ENCODE measurements at regions not wholly inside any gene's neighbourhood (a gene's known extent, or its start where the extent isn't known, plus 50 kb on each side); places are given as distances from the start of the nearest gene placed in this dataset.

DNA sequence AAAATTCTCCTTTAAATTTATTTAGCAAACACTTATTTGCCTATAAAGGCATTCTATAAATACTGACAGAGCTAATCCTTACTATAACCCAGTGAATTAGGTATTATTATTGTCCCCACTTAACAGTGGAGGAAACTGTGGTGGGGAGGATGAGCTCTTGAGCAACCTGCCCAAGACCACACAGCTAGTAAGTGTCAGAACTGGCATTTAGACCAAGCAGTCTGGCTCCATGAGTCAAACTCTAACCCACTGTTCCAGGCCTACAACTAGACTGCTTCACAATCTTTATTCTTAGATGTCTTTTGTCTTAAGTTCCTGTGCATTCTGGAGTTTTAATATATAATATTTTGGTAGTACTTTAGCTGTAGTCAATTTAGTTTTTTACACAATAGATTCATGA, 530.8 kb downstream of the BCKDHB start:
- no peak for TF ChIP-seq CHD2 (IDR thresholded peaks at IDR 0.05; ENCODE audit: low read length, partially characterized antibody)
- TF ChIP-seq SMC3 (IDR thresholded peaks at IDR 0.05; ENCODE audit: low read depth, low read length): no peak
- TF ChIP-seq, protein P1, sequence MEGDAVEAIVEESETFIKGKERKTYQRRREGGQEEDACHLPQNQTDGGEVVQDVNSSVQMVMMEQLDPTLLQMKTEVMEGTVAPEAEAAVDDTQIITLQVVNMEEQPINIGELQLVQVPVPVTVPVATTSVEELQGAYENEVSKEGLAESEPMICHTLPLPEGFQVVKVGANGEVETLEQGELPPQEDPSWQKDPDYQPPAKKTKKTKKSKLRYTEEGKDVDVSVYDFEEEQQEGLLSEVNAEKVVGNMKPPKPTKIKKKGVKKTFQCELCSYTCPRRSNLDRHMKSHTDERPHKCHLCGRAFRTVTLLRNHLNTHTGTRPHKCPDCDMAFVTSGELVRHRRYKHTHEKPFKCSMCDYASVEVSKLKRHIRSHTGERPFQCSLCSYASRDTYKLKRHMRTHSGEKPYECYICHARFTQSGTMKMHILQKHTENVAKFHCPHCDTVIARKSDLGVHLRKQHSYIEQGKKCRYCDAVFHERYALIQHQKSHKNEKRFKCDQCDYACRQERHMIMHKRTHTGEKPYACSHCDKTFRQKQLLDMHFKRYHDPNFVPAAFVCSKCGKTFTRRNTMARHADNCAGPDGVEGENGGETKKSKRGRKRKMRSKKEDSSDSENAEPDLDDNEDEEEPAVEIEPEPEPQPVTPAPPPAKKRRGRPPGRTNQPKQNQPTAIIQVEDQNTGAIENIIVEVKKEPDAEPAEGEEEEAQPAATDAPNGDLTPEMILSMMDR (IDR thresholded peaks at IDR 0.05): no peak
- TF ChIP-seq RAD21 (IDR thresholded peaks at IDR 0.05; ENCODE audit: low read length): no peak
- TF ChIP-seq, protein P2, sequence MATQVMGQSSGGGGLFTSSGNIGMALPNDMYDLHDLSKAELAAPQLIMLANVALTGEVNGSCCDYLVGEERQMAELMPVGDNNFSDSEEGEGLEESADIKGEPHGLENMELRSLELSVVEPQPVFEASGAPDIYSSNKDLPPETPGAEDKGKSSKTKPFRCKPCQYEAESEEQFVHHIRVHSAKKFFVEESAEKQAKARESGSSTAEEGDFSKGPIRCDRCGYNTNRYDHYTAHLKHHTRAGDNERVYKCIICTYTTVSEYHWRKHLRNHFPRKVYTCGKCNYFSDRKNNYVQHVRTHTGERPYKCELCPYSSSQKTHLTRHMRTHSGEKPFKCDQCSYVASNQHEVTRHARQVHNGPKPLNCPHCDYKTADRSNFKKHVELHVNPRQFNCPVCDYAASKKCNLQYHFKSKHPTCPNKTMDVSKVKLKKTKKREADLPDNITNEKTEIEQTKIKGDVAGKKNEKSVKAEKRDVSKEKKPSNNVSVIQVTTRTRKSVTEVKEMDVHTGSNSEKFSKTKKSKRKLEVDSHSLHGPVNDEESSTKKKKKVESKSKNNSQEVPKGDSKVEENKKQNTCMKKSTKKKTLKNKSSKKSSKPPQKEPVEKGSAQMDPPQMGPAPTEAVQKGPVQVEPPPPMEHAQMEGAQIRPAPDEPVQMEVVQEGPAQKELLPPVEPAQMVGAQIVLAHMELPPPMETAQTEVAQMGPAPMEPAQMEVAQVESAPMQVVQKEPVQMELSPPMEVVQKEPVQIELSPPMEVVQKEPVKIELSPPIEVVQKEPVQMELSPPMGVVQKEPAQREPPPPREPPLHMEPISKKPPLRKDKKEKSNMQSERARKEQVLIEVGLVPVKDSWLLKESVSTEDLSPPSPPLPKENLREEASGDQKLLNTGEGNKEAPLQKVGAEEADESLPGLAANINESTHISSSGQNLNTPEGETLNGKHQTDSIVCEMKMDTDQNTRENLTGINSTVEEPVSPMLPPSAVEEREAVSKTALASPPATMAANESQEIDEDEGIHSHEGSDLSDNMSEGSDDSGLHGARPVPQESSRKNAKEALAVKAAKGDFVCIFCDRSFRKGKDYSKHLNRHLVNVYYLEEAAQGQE (IDR thresholded peaks at IDR 0.05; ENCODE audit: low read depth, low read length): no peak
- no peak for TF ChIP-seq EP300 (IDR thresholded peaks at IDR 0.05; ENCODE audit: borderline replicate concordance in 1 of 2, low read depth in 1 of 2, low read length in 1 of 2)
- TF ChIP-seq, protein P3, sequence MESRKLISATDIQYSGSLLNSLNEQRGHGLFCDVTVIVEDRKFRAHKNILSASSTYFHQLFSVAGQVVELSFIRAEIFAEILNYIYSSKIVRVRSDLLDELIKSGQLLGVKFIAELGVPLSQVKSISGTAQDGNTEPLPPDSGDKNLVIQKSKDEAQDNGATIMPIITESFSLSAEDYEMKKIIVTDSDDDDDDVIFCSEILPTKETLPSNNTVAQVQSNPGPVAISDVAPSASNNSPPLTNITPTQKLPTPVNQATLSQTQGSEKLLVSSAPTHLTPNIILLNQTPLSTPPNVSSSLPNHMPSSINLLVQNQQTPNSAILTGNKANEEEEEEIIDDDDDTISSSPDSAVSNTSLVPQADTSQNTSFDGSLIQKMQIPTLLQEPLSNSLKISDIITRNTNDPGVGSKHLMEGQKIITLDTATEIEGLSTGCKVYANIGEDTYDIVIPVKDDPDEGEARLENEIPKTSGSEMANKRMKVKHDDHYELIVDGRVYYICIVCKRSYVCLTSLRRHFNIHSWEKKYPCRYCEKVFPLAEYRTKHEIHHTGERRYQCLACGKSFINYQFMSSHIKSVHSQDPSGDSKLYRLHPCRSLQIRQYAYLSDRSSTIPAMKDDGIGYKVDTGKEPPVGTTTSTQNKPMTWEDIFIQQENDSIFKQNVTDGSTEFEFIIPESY (IDR thresholded peaks at IDR 0.05; ENCODE audit: borderline replicate concordance, low read depth): no peak
- no peak for TF ChIP-seq POLR2AphosphoS5 (IDR thresholded peaks at IDR 0.05; ENCODE audit: low read depth, low read length)
- no peak for TF ChIP-seq GATA2 (CRISPR knock-in tag; IDR thresholded peaks at IDR 0.05)
- TF ChIP-seq FOXM1 (IDR thresholded peaks at IDR 0.05; ENCODE audit: low read depth): no peak
- TF ChIP-seq SIN3A (IDR thresholded peaks at IDR 0.05; ENCODE audit: borderline replicate concordance, low read depth, low read length): no peak
- TF ChIP-seq, protein P4, sequence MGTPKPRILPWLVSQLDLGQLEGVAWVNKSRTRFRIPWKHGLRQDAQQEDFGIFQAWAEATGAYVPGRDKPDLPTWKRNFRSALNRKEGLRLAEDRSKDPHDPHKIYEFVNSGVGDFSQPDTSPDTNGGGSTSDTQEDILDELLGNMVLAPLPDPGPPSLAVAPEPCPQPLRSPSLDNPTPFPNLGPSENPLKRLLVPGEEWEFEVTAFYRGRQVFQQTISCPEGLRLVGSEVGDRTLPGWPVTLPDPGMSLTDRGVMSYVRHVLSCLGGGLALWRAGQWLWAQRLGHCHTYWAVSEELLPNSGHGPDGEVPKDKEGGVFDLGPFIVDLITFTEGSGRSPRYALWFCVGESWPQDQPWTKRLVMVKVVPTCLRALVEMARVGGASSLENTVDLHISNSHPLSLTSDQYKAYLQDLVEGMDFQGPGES (IDR thresholded peaks at IDR 0.05; ENCODE audit: low read depth, low read length): no peak
